ENCODE measurements at regions not wholly inside any gene's neighbourhood (a gene's known extent, or its start where the extent isn't known, plus 50 kb on each side); places are given as distances from the start of the nearest gene placed in this dataset.

DNA sequence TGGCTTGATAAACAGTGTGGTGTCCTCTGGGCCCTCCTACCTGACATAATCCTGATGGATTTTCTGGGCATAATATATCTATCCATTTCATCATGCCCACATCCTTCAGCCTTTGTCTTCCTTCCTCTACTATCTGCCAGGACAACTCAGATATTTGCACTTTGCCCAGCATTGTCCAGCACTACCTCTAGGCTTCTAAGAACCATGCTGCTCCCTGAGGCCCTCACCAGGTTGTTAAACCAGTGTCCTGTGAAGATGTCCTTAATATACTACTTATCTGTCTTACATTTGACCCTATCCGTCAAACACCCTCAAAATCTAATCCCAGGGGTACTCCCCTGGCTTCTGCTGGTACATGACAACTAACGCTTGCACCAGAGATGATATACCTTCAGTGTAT lies 58.2 kb upstream of the MAML3 start:
- no peak for DNase-seq (ENCODE audit: low spot score)

DNA sequence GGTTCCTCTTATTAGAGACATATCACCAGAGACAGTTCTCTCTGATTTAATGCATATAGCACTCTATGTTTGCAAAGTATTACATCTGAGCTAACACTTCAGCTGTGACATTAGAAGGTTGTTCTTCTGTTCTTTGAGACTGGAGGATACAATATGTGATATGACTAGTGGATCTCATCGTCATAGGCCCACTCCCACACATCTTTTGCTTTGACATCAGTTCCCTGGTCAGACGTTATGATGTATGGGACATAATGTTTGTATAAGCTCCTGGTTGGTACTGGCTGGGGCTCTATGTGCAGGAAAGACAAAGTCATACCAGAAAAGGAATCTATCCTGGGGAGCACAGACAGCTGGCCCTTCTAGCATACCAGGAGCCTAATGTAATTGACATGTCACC lies 57.7 kb upstream of the MAML3 start:
- no peak for DNase-seq (ENCODE audit: low spot score)

DNA sequence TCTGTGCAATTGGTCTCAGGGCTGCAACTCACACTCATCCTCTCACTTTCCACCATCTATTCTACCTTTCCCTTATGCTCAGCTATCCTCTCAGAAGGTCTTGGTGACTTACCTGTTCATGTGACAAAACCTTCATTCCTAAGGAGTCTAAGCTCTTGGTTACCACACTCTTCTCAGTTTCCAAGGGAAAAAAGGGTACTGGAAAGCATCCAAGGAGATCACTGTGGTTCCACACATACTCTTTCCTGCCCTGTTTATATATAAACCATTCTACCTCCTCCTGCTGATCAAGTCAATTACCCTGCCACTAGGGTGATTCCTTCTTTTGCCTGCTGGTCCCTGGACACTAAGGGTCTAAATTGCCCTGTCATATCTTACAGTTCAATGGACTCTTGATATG lies 57.2 kb upstream of the MAML3 start:
- DNase-seq (ENCODE audit: low spot score) = no peak

DNA sequence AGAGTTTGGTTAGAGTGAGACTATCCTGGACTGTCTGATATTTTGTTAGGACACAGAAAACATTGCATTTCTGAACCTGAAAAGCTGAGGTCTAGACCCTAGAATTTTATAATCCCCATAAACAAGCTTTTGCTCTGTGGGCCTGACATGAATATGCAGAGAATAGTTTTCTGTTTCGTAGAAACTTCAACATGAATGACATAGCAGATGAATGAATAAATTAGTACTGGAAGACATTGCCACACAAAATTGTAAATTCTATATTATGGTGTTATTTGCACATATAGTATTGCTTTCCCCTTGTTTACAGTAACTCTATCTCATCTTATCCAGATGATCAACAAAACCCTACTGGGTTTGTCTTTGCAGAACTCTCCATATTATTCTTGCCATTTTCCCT lies 54.9 kb upstream of the MAML3 start:
- no peak for DNase-seq (ENCODE audit: low spot score)
